SK-N-SH (cell line): ENCODE measurements at regions not wholly inside any gene's neighbourhood (a gene's known extent, or its start where the extent isn't known, plus 50 kb on each side); places are given as distances from the start of the nearest gene placed in this dataset.
"Not testable (repeated sequence)": the region's sequence is repeated elsewhere in the genome, so short reads cannot be mapped to it uniquely, and the experiment has no call there.

Source experiments
- CTCF ChIA-PET: fragments of 300-600, 350-600 bp; formaldehyde crosslinking; extraction: SDS; loops from one replicate; lab custom pipeline; 2021; lab: Yijun Ruan, JAX
- POLR2A ChIA-PET: fragments of 350-600 bp; sonication (Branson Sonifier 250); formaldehyde crosslinking; extraction: SDS; loops from one replicate; lab custom pipeline; 2020; ENCODE audit warnings: antibody characterized with exemption, inconsistent platforms; lab: Yijun Ruan, JAX
- DNase-seq: peaks from one replicate; pipeline ENCODE4 v3.0.0; 2012
- H2AFZ ChIP-seq: fragments of 200-600 bp; sonication (generic); 2 replicates; pipeline ENCODE4 v1.8.1; 2016; ENCODE audit warnings: antibody characterized with exemption, mild to moderate bottlenecking, low read depth
- H3F3A ChIP-seq: fragments of 200-600 bp; sonication (generic); replicated peaks from 2 replicates; pipeline ENCODE3; 2016; ENCODE audit warnings: antibody characterized with exemption, mild to moderate bottlenecking; ENCODE audit not compliant: insufficient read depth
- H3K27ac ChIP-seq, 2 experiments: fragments of 200-500 bp in 1 of 2; fragments of 200-600 bp in 1 of 2; sonication (Bioruptor generic) in 1 of 2; sonication (generic), shearing (Covaris generic) in 1 of 2; 2 replicates each; pipeline versions ENCODE4 v1.5.1 to v1.6.1; 2014 to 2016; ENCODE audit warnings: low read depth in 2 of 2, inconsistent platforms in 1 of 2, low read length in 1 of 2, mild to moderate bottlenecking in 1 of 2, mixed read lengths in 1 of 2
- H3K27me3 ChIP-seq: fragments of 200-600 bp; sonication (generic), shearing (Covaris generic); 2 replicates; pipeline ENCODE4 v1.6.1; 2016; ENCODE audit warnings: mixed run types; ENCODE audit not compliant: insufficient read depth
- H3K36me3 ChIP-seq, 2 experiments: fragments of 200-500 bp in 1 of 2; fragments of 200-600 bp in 1 of 2; sonication (Bioruptor generic) in 1 of 2; sonication (generic) in 1 of 2; replicated peaks in 1 of 2; 2 replicates each; pipeline versions ENCODE3 to v1.5.1; 2014 to 2016; ENCODE audit warnings: low read length in 1 of 2, mild to moderate bottlenecking in 1 of 2; ENCODE audit not compliant: insufficient read depth in 2 of 2, control insufficient read depth in 1 of 2
- H3K4me1 ChIP-seq, 2 experiments: fragments of 200-500 bp in 1 of 2; fragments of 200-600 bp in 1 of 2; sonication (Bioruptor generic) in 1 of 2; sonication (generic), shearing (Covaris generic) in 1 of 2; 2 replicates each; pipeline versions ENCODE4 v1.5.1 to v1.6.1; 2014 to 2016; ENCODE audit warnings: low read depth in 1 of 2, low read length in 1 of 2, mixed run types in 1 of 2; ENCODE audit not compliant: insufficient read depth in 2 of 2, control insufficient read depth in 1 of 2
- H3K4me2 ChIP-seq: fragments of 200-600 bp; sonication (generic), shearing (Covaris generic); 2 replicates; pipeline ENCODE4 v1.6.1; 2017; ENCODE audit warnings: mixed run types
- H3K4me3 ChIP-seq, 2 experiments: fragments of 200-500 bp in 1 of 2; fragments of 200-600 bp in 1 of 2; sonication (Bioruptor generic) in 1 of 2; sonication (generic), shearing (Covaris generic) in 1 of 2; 2 replicates each; pipeline versions ENCODE4 v1.5.1 to v1.8.1; 2014 to 2016; ENCODE audit warnings: low read depth in 2 of 2, inconsistent platforms in 1 of 2, low read length in 1 of 2, mild to moderate bottlenecking in 1 of 2, mixed read lengths in 1 of 2, moderate library complexity in 1 of 2
- H3K79me2 ChIP-seq: fragments of 200-600 bp; sonication (generic); 2 replicates; pipeline ENCODE4 v1.8.1; 2017; ENCODE audit warnings: mild to moderate bottlenecking; ENCODE audit not compliant: insufficient read depth
- H3K9ac ChIP-seq: fragments of 200-600 bp; sonication (generic); 2 replicates; pipeline ENCODE4 v1.6.1; 2017; ENCODE audit warnings: mixed run types
- H3K9me2 ChIP-seq: fragments of 200-600 bp; sonication (generic); 2 replicates; pipeline ENCODE4 v1.6.1; 2017; ENCODE audit warnings: mixed run types
- H3K9me3 ChIP-seq: fragments of 200-600 bp; sonication (generic); 2 replicates; pipeline ENCODE4 v1.6.1; 2017; ENCODE audit warnings: mixed run types, mild to moderate bottlenecking, moderate library complexity
- H4K20me1 ChIP-seq: fragments of 200-600 bp; sonication (generic); 2 replicates; pipeline ENCODE4 v1.6.1; 2017; ENCODE audit warnings: mild to moderate bottlenecking, mixed run types; ENCODE audit not compliant: insufficient read depth
- CTCF ChIP-seq: fragments of 200-600 bp; sonication (generic); IDR thresholded peaks from 2 replicates; pipeline ENCODE4 v1.6.1; 2017; ENCODE audit warnings: antibody characterized with exemption, mild to moderate bottlenecking, moderate library complexity
- ELF1 ChIP-seq: IDR thresholded peaks from 2 replicates; pipeline ENCODE4 v1.4.0; 2012
- EP300 ChIP-seq, 2 experiments: IDR thresholded peaks; 2 replicates each; pipeline versions ENCODE4 v1.4.0 to v1.6.1; 2012; ENCODE audit warnings: borderline replicate concordance in 1 of 2, low read depth in 1 of 2, low read length in 1 of 2
- FOXM1 ChIP-seq: IDR thresholded peaks from 2 replicates; pipeline ENCODE4 v1.4.0; 2012; ENCODE audit warnings: low read depth, mild to moderate bottlenecking
- GATA2 ChIP-seq: sonication (generic); formaldehyde crosslinking; IDR thresholded peaks from 2 replicates; pipeline ENCODE4 v1.5.0; 2020; ENCODE audit warnings: mild to moderate bottlenecking, missing genetic modification reagents
- POLR2AphosphoS5 ChIP-seq: IDR thresholded peaks from 2 replicates; pipeline ENCODE4 v1.6.1; 2012; ENCODE audit warnings: low read depth, low read length
- RAD21 ChIP-seq: IDR thresholded peaks from 2 replicates; pipeline ENCODE4 v1.6.1; 2012; ENCODE audit warnings: mild to moderate bottlenecking, low read length
- RCOR1 ChIP-seq: fragments of 150-350 bp; IDR thresholded peaks from 2 replicates; pipeline ENCODE4 v1.6.1; 2017; ENCODE audit warnings: antibody characterized with exemption, low read length
- REST ChIP-seq: IDR thresholded peaks from 2 replicates; pipeline ENCODE4 v1.6.1; 2012; ENCODE audit warnings: mild to moderate bottlenecking, low read depth, low read length, moderate library complexity
- SIN3A ChIP-seq: IDR thresholded peaks from 2 replicates; pipeline ENCODE4 v1.6.1; 2012; ENCODE audit warnings: low read depth, mild to moderate bottlenecking, low read length, moderate library complexity, borderline replicate concordance
- TEAD4 ChIP-seq: IDR thresholded peaks from 2 replicates; pipeline ENCODE4 v1.4.0; 2012; ENCODE audit warnings: mild to moderate bottlenecking, borderline replicate concordance; ENCODE audit not compliant: insufficient read depth
- ZBTB33 ChIP-seq: IDR thresholded peaks from 2 replicates; pipeline ENCODE4 v1.4.0; 2012; ENCODE audit warnings: low read depth, borderline replicate concordance
- WGBS: methylation state at CpG from one replicate; pipeline ENCODE4 v1.1.6; 2017; ENCODE audit warnings: low lambda C conversion rate; 5-methylcytosine and 5-hydroxymethylcytosine counted together

- CTCF ChIA-PET, result no interaction called here
Measured at GRCh38 chr4:127491571-127491970, 141.2 kb upstream of the INTU start.

GRCh38 chr4:127496875-127497274, 135.9 kb upstream of the INTU start:
- H3K9me3 ChIP-seq, POLR2A ChIA-PET, H3K27ac ChIP-seq, H3K79me2 ChIP-seq, H3K4me1 ChIP-seq, CTCF ChIA-PET, H3K9ac ChIP-seq, H3K27me3 ChIP-seq, H3K4me2 ChIP-seq, DNase-seq, H3K36me3 ChIP-seq, H3K9me2 ChIP-seq, H4K20me1 ChIP-seq, H2AFZ ChIP-seq, H3K4me3 ChIP-seq: not testable (repeated sequence)
- H3F3A ChIP-seq, result peaks cover 11% of the 10 kb centered on the region
- WGBS, result 56% methylated on average over 6 of the region's 9 CpGs

More at GRCh38 chr4:127491571-127491970, 141.2 kb upstream of the INTU start:
- H3K9me3 ChIP-seq, result no peaks in the 10 kb centered on the region
- no peaks in the 10 kb centered on the region for H3F3A ChIP-seq
- DNase-seq, result no peak
- no peak overlapping the region for H3K4me2 ChIP-seq
- no peaks in the 10 kb centered on the region for H4K20me1 ChIP-seq
- H2AFZ ChIP-seq, result no peak overlapping the region
- no peaks in the 10 kb centered on the region for H3K4me1 ChIP-seq
- no peaks in the 10 kb centered on the region for H3K79me2 ChIP-seq
- H3K36me3 ChIP-seq, result no peaks in the 10 kb centered on the region
- TF ChIP-seq ELF1 (no peak), POLR2AphosphoS5 (no peak), CTCF (no peak), RCOR1 (no peak), REST (no peak), SIN3A (no peak)
- TF ChIP-seq, all 33 proteins: peak for 0
- no peak overlapping the region for H3K9ac ChIP-seq
- POLR2A ChIA-PET, result no interaction called here
- H3K27me3 ChIP-seq, result no peaks in the 10 kb centered on the region
- H3K9me2 ChIP-seq, result no peaks in the 10 kb centered on the region
- H3K4me3 ChIP-seq, result no peak overlapping the region
- no peak overlapping the region for H3K27ac ChIP-seq

- no peaks in the 10 kb centered on the region for H3K27me3 ChIP-seq
- H3K4me1 ChIP-seq, result no peaks in the 10 kb centered on the region; a peak in 1 of 4 replicates
- no peak overlapping the region for H3K27ac ChIP-seq
- H3K4me2 ChIP-seq, result no peak overlapping the region
- H3K9ac ChIP-seq, result no peak overlapping the region
- DNase-seq, result no peak
- no peak for TF ChIP-seq GATA2 (CRISPR knock-in tag)
- no peak for TF ChIP-seq TEAD4
- no peak for TF ChIP-seq RAD21
- TF ChIP-seq FOXM1, result no peak
- no peak for TF ChIP-seq EP300 (IDR thresholded peaks at IDR 0.05; ENCODE audit: borderline replicate concordance in 1 of 2, low read depth in 1 of 2, low read length in 1 of 2)
- TF ChIP-seq POLR2AphosphoS5, result no peak
- no peak for TF ChIP-seq ZBTB33
- no peaks in the 10 kb centered on the region for H3K9me2 ChIP-seq
- H3K9me3 ChIP-seq, result no peaks in the 10 kb centered on the region
- no peak overlapping the region for H3K4me3 ChIP-seq
- no peaks in the 10 kb centered on the region for H4K20me1 ChIP-seq
- CTCF ChIA-PET, result interaction anchor here (0.9 kb wide), 1 partner anchor 55 kb away, joined by 3 read pairs; no protein-coding TSS in a partner anchor
- POLR2A ChIA-PET, result no interaction called here
- H2AFZ ChIP-seq, result no peak overlapping the region
- peaks cover 11% of the 10 kb centered on the region for H3F3A ChIP-seq
- no peaks in the 10 kb centered on the region for H3K36me3 ChIP-seq
- H3K79me2 ChIP-seq, result no peaks in the 10 kb centered on the region
Measured at GRCh38 chr4:127498366-127498765, 134.4 kb upstream of the INTU start.
